Smooth muscle cell (in vitro differentiated cells): ENCODE measurements at regions not wholly inside any gene's neighbourhood (a gene's known extent, or its start where the extent isn't known, plus 50 kb on each side); places are given as distances from the start of the nearest gene placed in this dataset.

Source experiments
- DNase-seq: peaks from one replicate; lab custom pipeline; 2025; ENCODE audit not compliant: unreplicated experiment; lab: John Stamatoyannopoulos, UW
- H2AFZ ChIP-seq: fragments of 200-600 bp; sonication (generic); 2 replicates; pipeline ENCODE4 v1.6.0; 2016; ENCODE audit warnings: antibody characterized with exemption, low read depth, mild to moderate bottlenecking
- H3F3A ChIP-seq: fragments of 200-600 bp; sonication (generic); 2 replicates; pipeline ENCODE4 v1.6.0; 2017; ENCODE audit warnings: antibody characterized with exemption, low read depth
- H3K27ac ChIP-seq: fragments of 200-600 bp; sonication (generic); 2 replicates; pipeline ENCODE4 v1.5.1; 2016; ENCODE audit warnings: low read depth, mild to moderate bottlenecking
- H3K27me3 ChIP-seq: fragments of 200-600 bp; sonication (generic); 2 replicates; pipeline ENCODE4 v1.6.1; 2016; ENCODE audit warnings: low read depth, mild to moderate bottlenecking
- H3K36me3 ChIP-seq: fragments of 200-600 bp; sonication (generic); 2 replicates; pipeline ENCODE4 v1.5.1; 2016; ENCODE audit warnings: low read depth
- H3K4me1 ChIP-seq: fragments of 200-600 bp; sonication (generic); 2 replicates; pipeline ENCODE4 v1.5.1; 2016; ENCODE audit warnings: low read depth
- H3K4me2 ChIP-seq: fragments of 200-600 bp; sonication (generic); 2 replicates; pipeline ENCODE4 v1.6.0; 2016; ENCODE audit warnings: mild to moderate bottlenecking
- H3K4me3 ChIP-seq: fragments of 200-600 bp; sonication (generic); 2 replicates; pipeline ENCODE4 v1.5.1; 2016; ENCODE audit warnings: mild to moderate bottlenecking
- H3K79me2 ChIP-seq: fragments of 200-600 bp; sonication (generic); 2 replicates; pipeline ENCODE4 v1.6.0; 2016; ENCODE audit warnings: low read depth, mild to moderate bottlenecking
- H3K9ac ChIP-seq: fragments of 200-600 bp; sonication (generic); 2 replicates; pipeline ENCODE4 v1.6.0; 2016; ENCODE audit warnings: low read depth
- H3K9me3 ChIP-seq: fragments of 200-600 bp; sonication (generic); replicated peaks from 2 replicates; pipeline ENCODE4 v1.5.1; 2016; ENCODE audit warnings: low read depth
- H4K20me1 ChIP-seq: fragments of 200-600 bp; sonication (generic); 2 replicates; pipeline ENCODE4 v1.6.0; 2016; ENCODE audit warnings: low read depth
- WGBS: methylation state at CpG from one replicate; pipeline ENCODE4 v1.1.7; 2016; ENCODE audit warnings: low lambda C conversion rate; 5-methylcytosine and 5-hydroxymethylcytosine counted together
- TF ChIP-seq, protein P1 (sequence below): fragments of 200-600 bp; sonication (generic); IDR thresholded peaks from 2 replicates; pipeline ENCODE4 v1.5.1; 2017; ENCODE audit warnings: borderline replicate concordance, mild to moderate bottlenecking, antibody characterized with exemption; ENCODE audit not compliant: insufficient read depth, poor library complexity, severe bottlenecking

DNA sequence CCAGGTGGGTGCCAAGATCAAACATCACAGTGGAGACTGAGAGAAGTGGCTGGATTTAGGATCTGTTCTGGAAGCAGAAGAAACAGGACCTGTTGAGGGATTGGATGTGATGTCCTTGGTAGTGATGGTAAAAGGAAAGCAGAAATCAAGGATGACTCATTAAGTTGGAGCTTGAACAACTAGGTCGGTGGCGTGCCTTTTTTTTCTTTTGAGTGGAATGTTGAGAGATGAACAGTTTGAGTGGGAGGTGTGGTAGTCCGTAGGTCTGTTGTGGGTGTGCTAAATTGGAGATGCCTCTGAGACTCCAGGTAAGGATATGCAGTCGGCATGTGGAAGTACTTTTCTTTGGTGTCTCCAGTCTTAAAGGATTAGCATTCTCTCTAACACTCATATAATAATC is 92.1 kb upstream of the IL12B start:
- Histone ChIP-seq H3K4me1 (no peaks in the 10 kb centered on the region), H4K20me1 (no peaks in the 10 kb centered on the region), H3F3A (no peaks in the 10 kb centered on the region), H3K36me3 (no peaks in the 10 kb centered on the region), H3K27me3 (peaks cover 8% of the 10 kb centered on the region), H3K9ac (no peak overlapping the region), H3K9me3 (no peaks in the 10 kb centered on the region), H3K4me2 (no peak overlapping the region), H3K27ac (no peak overlapping the region), H2AFZ (no peak overlapping the region), H3K79me2 (no peaks in the 10 kb centered on the region), H3K4me3 (no peak overlapping the region)
- WGBS, result 27% methylated on average over 4 of the region's 4 CpGs
- TF ChIP-seq, protein P1, sequence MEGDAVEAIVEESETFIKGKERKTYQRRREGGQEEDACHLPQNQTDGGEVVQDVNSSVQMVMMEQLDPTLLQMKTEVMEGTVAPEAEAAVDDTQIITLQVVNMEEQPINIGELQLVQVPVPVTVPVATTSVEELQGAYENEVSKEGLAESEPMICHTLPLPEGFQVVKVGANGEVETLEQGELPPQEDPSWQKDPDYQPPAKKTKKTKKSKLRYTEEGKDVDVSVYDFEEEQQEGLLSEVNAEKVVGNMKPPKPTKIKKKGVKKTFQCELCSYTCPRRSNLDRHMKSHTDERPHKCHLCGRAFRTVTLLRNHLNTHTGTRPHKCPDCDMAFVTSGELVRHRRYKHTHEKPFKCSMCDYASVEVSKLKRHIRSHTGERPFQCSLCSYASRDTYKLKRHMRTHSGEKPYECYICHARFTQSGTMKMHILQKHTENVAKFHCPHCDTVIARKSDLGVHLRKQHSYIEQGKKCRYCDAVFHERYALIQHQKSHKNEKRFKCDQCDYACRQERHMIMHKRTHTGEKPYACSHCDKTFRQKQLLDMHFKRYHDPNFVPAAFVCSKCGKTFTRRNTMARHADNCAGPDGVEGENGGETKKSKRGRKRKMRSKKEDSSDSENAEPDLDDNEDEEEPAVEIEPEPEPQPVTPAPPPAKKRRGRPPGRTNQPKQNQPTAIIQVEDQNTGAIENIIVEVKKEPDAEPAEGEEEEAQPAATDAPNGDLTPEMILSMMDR, result no peak
- no peak for DNase-seq

DNA sequence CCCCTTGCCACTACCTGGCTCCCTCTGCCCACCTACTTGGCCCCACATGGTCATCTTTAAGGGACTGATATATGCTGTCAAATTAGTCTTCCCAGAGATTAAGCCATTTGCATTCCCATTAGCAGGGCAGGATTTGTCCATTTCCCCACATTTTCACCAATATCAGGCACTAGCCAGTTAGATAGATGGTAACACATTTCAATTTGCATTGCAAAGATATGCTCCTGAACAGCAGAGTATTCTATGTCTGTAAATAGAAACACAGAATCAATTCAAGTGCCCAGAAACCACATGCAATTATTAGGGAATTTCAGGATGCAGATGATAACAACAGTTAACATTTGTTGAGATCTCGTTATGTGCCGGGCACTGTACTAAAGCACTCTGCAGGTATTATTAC is 92.6 kb upstream of the IL12B start:
- no peak for DNase-seq
- H3K4me2 ChIP-seq, result no peak overlapping the region
- H2AFZ ChIP-seq, result no peak overlapping the region
- H3K27me3 ChIP-seq, result peaks cover 13% of the 10 kb centered on the region
- no peaks in the 10 kb centered on the region for H3F3A ChIP-seq
- H3K27ac ChIP-seq, result no peak overlapping the region
- no peaks in the 10 kb centered on the region for H3K4me1 ChIP-seq
- no peaks in the 10 kb centered on the region for H3K36me3 ChIP-seq
- H3K9ac ChIP-seq, result no peak overlapping the region
- H3K79me2 ChIP-seq, result no peaks in the 10 kb centered on the region
- no peak overlapping the region for H3K4me3 ChIP-seq
- no peaks in the 10 kb centered on the region for H3K9me3 ChIP-seq
- no peaks in the 10 kb centered on the region for H4K20me1 ChIP-seq
- TF ChIP-seq, protein P1, result no peak
- 99% methylated on average over 2 of the region's 2 CpGs for WGBS

DNA sequence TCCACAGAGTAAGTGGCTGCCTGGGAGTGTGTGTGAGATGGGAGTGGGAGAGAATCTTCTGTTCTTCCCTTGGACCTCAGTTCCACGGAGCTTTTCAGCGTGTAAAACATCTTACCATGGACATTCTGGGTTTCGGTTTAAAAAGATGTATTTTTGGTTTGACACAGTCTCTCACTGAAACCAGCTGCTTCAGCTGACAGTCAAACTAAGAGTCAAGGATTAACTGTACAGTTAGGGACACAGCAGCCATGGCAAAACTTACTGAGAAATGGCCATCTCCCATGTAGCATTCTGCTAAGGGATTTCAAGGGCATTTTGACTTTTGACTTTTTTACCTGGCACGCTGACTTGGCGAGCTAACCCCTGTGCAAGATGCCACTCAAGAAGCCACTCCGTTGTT is 93.8 kb upstream of the IL12B start:
- H3K36me3 ChIP-seq, result no peaks in the 10 kb centered on the region
- H3K4me3 ChIP-seq, result no peak overlapping the region
- TF ChIP-seq, protein P1, result no peak
- 98% methylated on average over 6 of the region's 6 CpGs for WGBS
- H3K9ac ChIP-seq, result no peak overlapping the region
- H4K20me1 ChIP-seq, result no peaks in the 10 kb centered on the region
- H3K79me2 ChIP-seq, result no peaks in the 10 kb centered on the region
- no peak overlapping the region for H2AFZ ChIP-seq
- DNase-seq, result no peak
- no peaks in the 10 kb centered on the region for H3K9me3 ChIP-seq
- no peaks in the 10 kb centered on the region for H3K4me1 ChIP-seq
- no peak overlapping the region for H3K4me2 ChIP-seq
- no peak overlapping the region for H3K27ac ChIP-seq
- H3F3A ChIP-seq, result no peaks in the 10 kb centered on the region
- peaks cover 17% of the 10 kb centered on the region for H3K27me3 ChIP-seq

DNA sequence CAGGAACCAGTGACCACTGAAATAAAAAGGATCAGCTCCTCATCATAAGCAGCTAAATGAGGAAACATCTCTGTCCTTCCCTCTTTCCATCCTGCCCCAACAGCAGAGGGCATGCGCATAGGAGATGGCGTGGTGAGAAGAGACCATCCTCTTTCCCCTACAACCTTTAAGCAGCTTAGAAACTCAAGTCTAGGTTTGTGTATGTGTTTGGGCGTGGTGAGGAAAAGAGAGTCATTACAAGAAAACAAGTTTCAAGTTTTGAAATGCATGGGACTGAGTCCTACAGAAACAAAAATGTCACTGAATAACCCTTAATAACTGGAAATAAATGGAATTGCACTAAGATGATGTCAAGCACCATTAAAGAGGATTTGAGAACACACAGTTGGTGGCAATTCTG is 96.4 kb upstream of the IL12B start:
- Histone ChIP-seq H3F3A (no peaks in the 10 kb centered on the region), H3K9ac (no peak overlapping the region), H3K4me1 (no peaks in the 10 kb centered on the region), H3K27ac (no peak overlapping the region), H3K4me3 (no peak overlapping the region), H4K20me1 (no peaks in the 10 kb centered on the region), H3K9me3 (no peaks in the 10 kb centered on the region), H3K36me3 (no peaks in the 10 kb centered on the region), H3K79me2 (no peaks in the 10 kb centered on the region), H3K27me3 (peaks cover 20% of the 10 kb centered on the region), H3K4me2 (no peak overlapping the region), H2AFZ (no peak overlapping the region)
- 97% methylated on average over 3 of the region's 3 CpGs for WGBS
- no peak for DNase-seq
- TF ChIP-seq, protein P1, result no peak
